ENCODE measurements at regions not wholly inside any gene's neighbourhood (a gene's known extent, or its start where the extent isn't known, plus 50 kb on each side); places are given as distances from the start of the nearest gene placed in this dataset.

DNA sequence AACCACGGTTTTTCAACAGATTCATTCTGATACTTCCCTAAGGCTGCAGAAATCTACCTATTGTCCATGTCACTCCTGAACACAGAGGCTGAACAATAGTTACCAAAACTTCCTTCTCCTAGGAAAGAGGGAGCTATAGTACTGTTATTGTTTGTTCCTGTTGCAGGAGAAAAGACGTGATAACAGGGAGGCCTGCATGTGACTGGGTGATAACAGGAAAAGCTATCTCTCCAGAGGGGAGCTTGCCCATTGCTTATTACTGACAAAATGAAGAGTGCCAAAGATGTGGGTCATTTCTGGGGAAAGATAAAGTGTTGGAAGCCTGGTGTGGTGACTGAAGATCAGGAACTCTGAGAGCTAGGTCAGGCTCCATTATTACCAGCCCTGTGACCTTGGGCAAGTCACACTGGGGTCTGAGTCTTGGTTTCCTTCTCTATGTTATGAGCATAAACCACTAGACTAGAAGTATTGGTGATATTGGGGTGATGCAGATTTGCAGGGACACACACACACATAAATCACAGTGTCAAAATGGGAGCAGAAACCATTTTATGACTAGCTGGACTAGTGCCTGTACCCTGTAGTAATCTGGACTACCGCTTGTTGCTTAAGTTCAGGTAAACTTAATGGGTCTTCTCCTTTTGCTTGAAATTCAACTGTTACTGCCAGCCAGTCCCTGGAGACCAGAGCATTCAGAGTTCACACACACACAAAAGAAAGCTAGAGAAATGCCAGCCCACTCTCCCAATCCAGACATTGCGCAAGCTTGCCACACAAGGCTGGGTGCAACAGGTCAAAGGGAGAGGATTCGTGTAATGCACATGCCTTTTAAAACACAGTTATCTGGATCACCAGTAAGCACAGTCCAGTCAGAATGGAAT is 136.0 kb upstream of the CNR1 start:
- no peak overlapping the region for H3K27ac ChIP-seq (replicated peaks)
- no peak for DNase-seq (ENCODE audit: low read depth in 1 of 2, low spot score in 1 of 2)
- no peaks in the 10 kb centered on the region for H3K27me3 ChIP-seq (ENCODE audit: insufficient read depth, poor library complexity, severe bottlenecking)
- no peak for TF ChIP-seq CTCF (IDR thresholded peaks at IDR 0.05; ENCODE audit: insufficient read depth, low read length)
- no peak for TF ChIP-seq GABPA (IDR thresholded peaks at IDR 0.05; ENCODE audit: low read depth)
- no peak for TF ChIP-seq REST (IDR thresholded peaks at IDR 0.05; ENCODE audit: insufficient replicate concordance, low read depth)
- no peak for TF ChIP-seq POLR2AphosphoS5 (IDR thresholded peaks at IDR 0.05; ENCODE audit: low read depth)
- TF ChIP-seq SPI1 (IDR thresholded peaks at IDR 0.05; ENCODE audit: borderline replicate concordance, low read depth) = no peak
- H3K4me3 ChIP-seq (replicated peaks; ENCODE audit: insufficient read depth, low read length) = no peak overlapping the region

GRCh38 chr6:88301256-88301655 is 135.1 kb upstream of the CNR1 start:
- DNase-seq (ENCODE audit: low read depth in 1 of 2, low spot score in 1 of 2) = no peak
- H3K4me3 ChIP-seq (replicated peaks; ENCODE audit: insufficient read depth, low read length) = no peak overlapping the region
- H3K27ac ChIP-seq (replicated peaks) = no peak overlapping the region
- TF ChIP-seq REST (IDR thresholded peaks at IDR 0.05; ENCODE audit: insufficient replicate concordance, low read depth) = no peak
- no peak for TF ChIP-seq GABPA (IDR thresholded peaks at IDR 0.05; ENCODE audit: low read depth)
- H3K27me3 ChIP-seq (ENCODE audit: insufficient read depth, poor library complexity, severe bottlenecking) = no peaks in the 10 kb centered on the region

DNA sequence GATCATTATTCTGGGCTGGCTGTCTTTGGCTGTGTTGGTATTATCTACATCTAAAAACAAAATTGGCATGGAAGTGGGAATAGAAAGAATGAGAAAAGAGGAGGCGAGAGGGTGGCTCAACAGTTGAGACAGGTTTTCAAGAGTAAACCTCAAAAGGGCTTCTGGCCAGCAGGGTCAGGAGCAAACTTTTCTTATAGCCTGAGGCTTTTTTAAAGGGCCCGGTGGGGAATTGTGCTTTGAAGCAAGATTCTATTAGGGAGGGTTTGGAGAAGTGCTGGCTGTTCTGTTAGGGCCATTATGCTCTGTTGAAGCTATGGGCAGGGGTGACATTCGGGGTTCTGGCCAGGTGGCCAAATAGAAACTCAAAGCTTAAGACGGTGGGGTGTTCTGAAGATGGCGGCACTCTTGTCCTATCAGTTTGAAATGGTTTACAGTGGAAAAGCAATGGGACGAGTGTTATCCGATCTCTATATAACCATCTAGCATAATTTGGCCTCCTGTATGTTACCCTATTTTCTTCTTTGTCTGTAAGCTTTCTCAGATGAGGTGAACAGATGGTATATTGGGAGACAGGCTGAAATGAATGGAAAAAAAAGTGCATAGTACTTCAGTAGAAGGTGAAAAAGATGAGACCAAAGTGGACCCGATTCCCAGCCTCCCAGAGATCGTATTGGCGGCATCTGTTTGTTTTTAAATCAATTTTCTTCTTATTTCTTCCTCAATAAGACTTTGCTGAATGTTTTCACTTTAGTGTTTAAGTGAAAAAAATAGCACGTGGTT is 132.1 kb upstream of the CNR1 start:
- no peak for TF ChIP-seq REST (IDR thresholded peaks at IDR 0.05; ENCODE audit: insufficient replicate concordance, low read depth)
- TF ChIP-seq SPI1 (IDR thresholded peaks at IDR 0.05; ENCODE audit: borderline replicate concordance, low read depth) = no peak
- TF ChIP-seq GABPA (IDR thresholded peaks at IDR 0.05; ENCODE audit: low read depth) = no peak
- no peak for TF ChIP-seq CTCF (IDR thresholded peaks at IDR 0.05; ENCODE audit: insufficient read depth, low read length)
- TF ChIP-seq POLR2AphosphoS5 (IDR thresholded peaks at IDR 0.05; ENCODE audit: low read depth) = no peak
- H3K4me3 ChIP-seq (replicated peaks; ENCODE audit: insufficient read depth, low read length) = no peak overlapping the region
- no peak for DNase-seq (ENCODE audit: low read depth in 1 of 2, low spot score in 1 of 2)
- H3K27ac ChIP-seq (replicated peaks) = no peak overlapping the region
- H3K27me3 ChIP-seq (ENCODE audit: insufficient read depth, poor library complexity, severe bottlenecking) = no peaks in the 10 kb centered on the region
